ENCODE measurements at regions not wholly inside any gene's neighbourhood (a gene's known extent, or its start where the extent isn't known, plus 50 kb on each side); places are given as distances from the start of the nearest gene placed in this dataset.

DNA sequence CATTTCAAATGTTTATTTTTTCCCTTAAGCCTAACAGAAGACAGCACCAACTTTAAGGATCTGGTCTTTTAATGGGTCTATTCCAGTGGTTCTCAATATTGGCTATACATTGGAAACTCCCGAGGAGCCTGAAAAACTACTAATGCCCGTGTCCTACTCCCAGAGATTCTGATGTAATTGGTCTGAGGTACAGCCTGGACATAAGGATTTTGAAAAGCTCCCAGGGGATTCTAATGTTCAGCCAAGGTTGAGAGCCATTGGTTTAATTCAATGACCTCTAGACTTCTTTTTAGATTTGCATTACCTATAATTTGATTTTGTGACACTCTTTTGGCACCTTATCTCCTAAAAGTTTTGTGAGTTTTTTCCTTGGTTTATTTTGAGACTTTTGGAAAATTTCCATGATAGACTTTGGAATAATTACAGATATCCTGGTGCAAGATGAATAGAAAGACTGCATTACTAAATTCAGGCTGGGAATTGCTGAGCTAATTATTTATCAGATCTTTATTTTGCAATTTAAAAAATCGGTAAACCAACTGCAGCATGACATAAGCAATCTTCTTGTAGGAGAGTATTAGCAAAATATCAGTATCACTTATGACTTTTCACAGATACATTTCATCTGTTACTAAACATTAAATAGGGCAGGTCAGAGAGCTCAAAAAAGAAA lies 91.5 kb upstream of the ELL2 start:
- H3K4me1 Mint-ChIP-seq (ENCODE audit: low read depth) = no peaks in the 10 kb centered on the region
- no peaks in the 10 kb centered on the region for H3K9me3 ChIP-seq (ENCODE audit: control insufficient read depth in 1 of 2, insufficient read depth in 1 of 2, low read length in 2 of 2)
- TF ChIP-seq, protein P1, sequence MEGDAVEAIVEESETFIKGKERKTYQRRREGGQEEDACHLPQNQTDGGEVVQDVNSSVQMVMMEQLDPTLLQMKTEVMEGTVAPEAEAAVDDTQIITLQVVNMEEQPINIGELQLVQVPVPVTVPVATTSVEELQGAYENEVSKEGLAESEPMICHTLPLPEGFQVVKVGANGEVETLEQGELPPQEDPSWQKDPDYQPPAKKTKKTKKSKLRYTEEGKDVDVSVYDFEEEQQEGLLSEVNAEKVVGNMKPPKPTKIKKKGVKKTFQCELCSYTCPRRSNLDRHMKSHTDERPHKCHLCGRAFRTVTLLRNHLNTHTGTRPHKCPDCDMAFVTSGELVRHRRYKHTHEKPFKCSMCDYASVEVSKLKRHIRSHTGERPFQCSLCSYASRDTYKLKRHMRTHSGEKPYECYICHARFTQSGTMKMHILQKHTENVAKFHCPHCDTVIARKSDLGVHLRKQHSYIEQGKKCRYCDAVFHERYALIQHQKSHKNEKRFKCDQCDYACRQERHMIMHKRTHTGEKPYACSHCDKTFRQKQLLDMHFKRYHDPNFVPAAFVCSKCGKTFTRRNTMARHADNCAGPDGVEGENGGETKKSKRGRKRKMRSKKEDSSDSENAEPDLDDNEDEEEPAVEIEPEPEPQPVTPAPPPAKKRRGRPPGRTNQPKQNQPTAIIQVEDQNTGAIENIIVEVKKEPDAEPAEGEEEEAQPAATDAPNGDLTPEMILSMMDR (IDR thresholded peaks at IDR 0.05) = no peak

DNA sequence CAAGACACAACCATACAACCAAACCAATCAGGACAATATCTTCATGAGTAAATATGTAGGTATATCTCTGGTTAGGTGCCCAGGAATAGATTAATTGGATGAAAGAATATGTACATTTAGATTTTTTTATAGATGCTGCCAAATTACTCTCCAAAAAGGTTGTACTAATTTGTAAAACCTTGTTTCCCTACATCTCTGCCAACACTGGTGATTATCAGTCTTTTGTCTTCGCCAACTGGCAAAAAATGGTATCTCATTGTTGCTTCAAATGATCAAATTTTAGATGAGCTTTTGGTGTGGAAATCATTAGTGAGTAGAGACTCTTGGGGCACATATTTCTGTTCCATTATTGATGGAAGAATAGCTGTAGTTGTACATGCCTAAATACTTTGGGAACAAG lies 90.7 kb upstream of the ELL2 start:
- H3K27me3 Mint-ChIP-seq = peaks cover 3% of the 10 kb centered on the region
- CTCF ChIA-PET = no interaction called here
- POLR2A ChIA-PET = no interaction called here
- DNase-seq = no peak
- H3K27ac Mint-ChIP-seq = no peak overlapping the region
- no peaks in the 10 kb centered on the region for H3K4me1 Mint-ChIP-seq (ENCODE audit: low read depth)
- no peak overlapping the region for H3K4me3 Mint-ChIP-seq
- no peak overlapping the region for H3K4me3 ChIP-seq (ENCODE audit: low read length)
- no peak overlapping the region for H3K27ac ChIP-seq (ENCODE audit: low read depth in 1 of 2, low read length in 2 of 2)
- H3K27me3 ChIP-seq (ENCODE audit: control insufficient read depth in 1 of 2, insufficient read depth in 2 of 2, low read length in 2 of 2) = no peaks in the 10 kb centered on the region
- no peaks in the 10 kb centered on the region for H3K9me3 Mint-ChIP-seq
- no peaks in the 10 kb centered on the region for H3K36me3 Mint-ChIP-seq (ENCODE audit: low read depth)
- no peaks in the 10 kb centered on the region for H3K9me3 ChIP-seq (ENCODE audit: control insufficient read depth in 1 of 2, insufficient read depth in 1 of 2, low read length in 2 of 2)
- intact Hi-C loops (cut with DNase I, micrococcal nuclease) = no loop called here
- TF ChIP-seq, protein P1 (IDR thresholded peaks at IDR 0.05) = no peak
- H3K4me1 ChIP-seq (ENCODE audit: insufficient read depth, low read length) = no peaks in the 10 kb centered on the region
- H3K36me3 ChIP-seq (ENCODE audit: insufficient read depth, low read length) = no peaks in the 10 kb centered on the region
- no peak for ATAC-seq (ENCODE audit: poor library complexity)

More for the DNA sequence above, 91.5 kb upstream of the ELL2 start:
- no peaks in the 10 kb centered on the region for H3K36me3 ChIP-seq (ENCODE audit: insufficient read depth, low read length)
- H3K27me3 ChIP-seq (ENCODE audit: control insufficient read depth in 1 of 2, insufficient read depth in 2 of 2, low read length in 2 of 2) = peaks cover 0 to 3% of the 10 kb centered on the region in 2 experiments
- DNase-seq (no peak), ATAC-seq (ENCODE audit: poor library complexity) (no peak)
- intact Hi-C loops (cut with DNase I, micrococcal nuclease) = no loop called here
- H3K4me3 ChIP-seq (ENCODE audit: low read length) = no peak overlapping the region
- no peak overlapping the region for H3K27ac ChIP-seq (ENCODE audit: low read depth in 1 of 2, low read length in 2 of 2)
- H3K36me3 Mint-ChIP-seq (ENCODE audit: low read depth) = no peaks in the 10 kb centered on the region
- H3K4me1 ChIP-seq (ENCODE audit: insufficient read depth, low read length) = no peaks in the 10 kb centered on the region
- ChIA-PET CTCF (interaction anchor here (1.6 kb wide), 1 partner anchor 44 kb away, joined by 4 read pairs; no protein-coding TSS in a partner anchor), POLR2A (no interaction called here)
- H3K9me3 Mint-ChIP-seq = no peaks in the 10 kb centered on the region
- peaks cover 8% of the 10 kb centered on the region for H3K27me3 Mint-ChIP-seq
- H3K4me3 Mint-ChIP-seq = no peak overlapping the region
- H3K27ac Mint-ChIP-seq = no peak overlapping the region

DNA sequence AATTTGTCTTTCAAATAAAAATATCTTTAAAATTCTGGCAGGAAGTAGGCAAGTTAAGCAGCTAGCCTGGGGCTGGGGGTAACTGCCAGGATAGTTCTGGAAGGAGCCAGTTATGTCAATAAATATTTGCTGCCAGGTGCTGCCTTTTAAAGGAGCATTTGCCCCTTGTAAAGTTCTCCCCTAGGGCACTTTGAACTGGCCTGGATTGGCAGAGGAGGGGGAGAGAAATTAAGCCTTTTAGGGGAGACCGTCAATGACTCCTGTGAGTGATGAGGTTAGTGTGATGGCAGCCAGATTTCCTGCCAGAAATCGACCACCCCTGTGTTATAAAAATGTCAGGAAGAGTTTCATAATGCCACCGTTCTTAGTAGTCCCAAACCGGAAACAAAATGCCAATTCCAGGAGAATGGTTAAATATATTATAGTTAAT lies 89.8 kb upstream of the ELL2 start:
- POLR2A ChIA-PET = interaction anchor here (0.7 kb wide), 1 partner anchor 20 kb away, joined by 3 read pairs; no protein-coding TSS in a partner anchor
- no peaks in the 10 kb centered on the region for H3K36me3 Mint-ChIP-seq (ENCODE audit: low read depth)
- ATAC-seq (ENCODE audit: poor library complexity) (no peak), DNase-seq (no peak)
- Histone ChIP-seq H3K9me3 (ENCODE audit: control insufficient read depth in 1 of 2, insufficient read depth in 1 of 2, low read length in 2 of 2) (no peaks in the 10 kb centered on the region), H3K27ac (ENCODE audit: low read depth in 1 of 2, low read length in 2 of 2) (no peak overlapping the region), H3K27me3 (ENCODE audit: control insufficient read depth in 1 of 2, insufficient read depth in 2 of 2, low read length in 2 of 2) (no peaks in the 10 kb centered on the region), H3K36me3 (ENCODE audit: insufficient read depth, low read length) (no peaks in the 10 kb centered on the region), H3K4me3 (ENCODE audit: low read length) (no peak overlapping the region), H3K4me1 (ENCODE audit: insufficient read depth, low read length) (no peaks in the 10 kb centered on the region)
- H3K4me3 Mint-ChIP-seq = no peak overlapping the region
- no peaks in the 10 kb centered on the region for H3K9me3 Mint-ChIP-seq
- TF ChIP-seq, protein P1 (IDR thresholded peaks at IDR 0.05) = no peak
- H3K27ac Mint-ChIP-seq = no peak overlapping the region
- no peaks in the 10 kb centered on the region for H3K27me3 Mint-ChIP-seq
- H3K4me1 Mint-ChIP-seq (ENCODE audit: low read depth) = no peaks in the 10 kb centered on the region
- CTCF ChIA-PET = no interaction called here
- intact Hi-C loops (cut with DNase I, micrococcal nuclease) = no loop called here

Data from CD4-positive, alpha-beta T cell (primary cell).